T-cell (primary cell): ENCODE measurements at regions not wholly inside any gene's neighbourhood (a gene's known extent, or its start where the extent isn't known, plus 50 kb on each side); places are given as distances from the start of the nearest gene placed in this dataset.

Experiments
- ATAC-seq, 4 experiments: fragments of 200-7000 bp in 3 of 4; fragments of 150-1000 bp in 1 of 4; cut with Tn5 transposase; replicated peaks in 1 of 4; 1 replicate in 3 of 4; 2 replicates in 1 of 4; pipeline ENCODE4 v1.10.0; 2021; ENCODE audit warnings: moderate library complexity in 3 of 4, mild to moderate bottlenecking in 2 of 4, moderate number of reproducible peaks in 1 of 4
- CTCF ChIA-PET, 2 donors: fragments of 300-600 bp; sonication (Branson Sonifier 250); formaldehyde crosslinking; loops; one replicate each; lab custom pipeline; 2022; ENCODE audit warnings: antibody characterized with exemption in 2 of 2; lab: Charles Lee
- POLR2A ChIA-PET, 2 donors: fragments of 300-600 bp; sonication (Branson Sonifier 250); formaldehyde crosslinking; loops; one replicate each; lab custom pipeline; 2022; ENCODE audit warnings: antibody characterized with exemption in 2 of 2; lab: Charles Lee
- DNase-seq, 35 experiments: peaks; one replicate each; pipeline versions ENCODE4 v3.0.0 to v3.0.0-alpha.2; 2013 to 2023
- H3K27ac ChIP-seq: one replicate; pipeline ENCODE4 v1.5.1; 2013; ENCODE audit warnings: low read length
- H3K27me3 ChIP-seq, 2 experiments: replicated peaks in 1 of 2; 1 replicate in 1 of 2; 2 replicates in 1 of 2; pipeline versions ENCODE4 v1.6.1 to v1.7.0; 2013; ENCODE audit warnings: low read length in 1 of 2, mixed read lengths in 1 of 2; ENCODE audit not compliant: control insufficient read depth in 2 of 2, insufficient read depth in 2 of 2; ENCODE audit errors: extremely low read depth in 1 of 2
- H3K36me3 ChIP-seq, 2 donors: 1 replicate in 1 of 2; 2 replicates in 1 of 2; pipeline versions ENCODE4 v1.6.1 to v1.7.0; 2013; ENCODE audit warnings: low read length in 1 of 2; ENCODE audit not compliant: control insufficient read depth in 2 of 2, insufficient read depth in 1 of 2; ENCODE audit errors: extremely low read depth in 1 of 2
- H3K4me1 ChIP-seq, 2 experiments: 1 replicate in 1 of 2; 2 replicates in 1 of 2; pipeline versions ENCODE4 v1.6.1 to v1.7.0; 2013; ENCODE audit warnings: low read length in 2 of 2, mixed read lengths in 1 of 2; ENCODE audit not compliant: insufficient read depth in 2 of 2, control insufficient read depth in 1 of 2; ENCODE audit errors: extremely low read depth in 1 of 2
- H3K4me3 ChIP-seq, 2 donors: 1 replicate in 1 of 2; 2 replicates in 1 of 2; pipeline versions ENCODE4 v1.5.1 to v1.7.0; 2013; ENCODE audit warnings: mild to moderate bottlenecking in 2 of 2, low read length in 1 of 2, moderate library complexity in 1 of 2; ENCODE audit not compliant: control insufficient read depth in 1 of 2; ENCODE audit errors: extremely low read depth in 1 of 2
- H3K9me3 ChIP-seq: 2 replicates; pipeline ENCODE4 v1.7.0; 2013
- H3K27ac Mint-ChIP-seq, 2 donors: one replicate each; pipeline ENCODE4 v1.8.0; 2020 to 2021; ENCODE audit warnings: mild to moderate bottlenecking in 2 of 2, mixed read lengths in 2 of 2
- H3K27me3 Mint-ChIP-seq, 2 donors: one replicate each; pipeline ENCODE4 v1.8.0; 2021 to 2022; ENCODE audit warnings: mixed read lengths in 2 of 2
- H3K36me3 Mint-ChIP-seq: one replicate; pipeline ENCODE4 v1.8.0; 2021; ENCODE audit warnings: mixed read lengths
- H3K4me1 Mint-ChIP-seq, 3 donors: one replicate each; pipeline ENCODE4 v1.8.0; 2020 to 2022; ENCODE audit warnings: mixed read lengths in 3 of 3, mild to moderate bottlenecking in 1 of 3
- H3K4me3 Mint-ChIP-seq, 3 donors: one replicate each; pipeline ENCODE4 v1.8.0; 2020 to 2022; ENCODE audit warnings: mild to moderate bottlenecking in 3 of 3, mixed read lengths in 3 of 3, moderate library complexity in 3 of 3
- H3K9me3 Mint-ChIP-seq, 3 donors: one replicate each; pipeline ENCODE4 v1.8.0; 2020 to 2022; ENCODE audit warnings: mixed read lengths in 3 of 3
- WGBS: methylation state at CpG from one replicate; pipeline ENCODE4 v1.1.5; 2013; ENCODE audit warnings: missing lambda C conversion rate; ENCODE audit not compliant: insufficient coverage; 5-methylcytosine and 5-hydroxymethylcytosine counted together

DNA sequence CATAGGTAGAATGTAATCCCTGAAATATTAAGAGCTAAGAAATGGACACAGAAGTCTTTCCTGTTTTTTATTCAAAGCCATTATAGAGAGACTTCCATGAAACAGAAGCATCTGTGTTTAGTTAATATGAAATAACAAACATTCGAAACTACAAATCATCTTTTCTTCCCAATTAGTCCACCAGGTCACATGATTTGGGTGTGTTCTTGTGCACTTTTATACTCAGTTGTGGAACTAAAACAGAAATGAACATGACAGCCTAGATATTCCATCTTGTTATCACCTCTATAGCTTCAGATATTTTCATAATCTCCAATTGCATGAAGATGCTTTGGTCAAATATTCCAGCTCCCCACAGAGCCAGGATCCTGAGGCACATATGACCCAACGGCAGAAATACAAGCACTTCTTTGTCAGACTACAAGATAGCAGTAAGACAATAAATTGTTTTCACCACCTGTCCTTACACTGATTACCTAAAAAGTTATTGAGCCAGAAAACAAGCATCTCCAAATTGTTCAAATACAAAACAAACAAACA lies 116.8 kb upstream of the BEND6 start:
- WGBS = 83% methylated on average over 1 of the region's 2 CpGs
- ATAC-seq (no peak), DNase-seq (no peak)
- no peaks in the 10 kb centered on the region for H3K36me3 ChIP-seq
- ChIA-PET CTCF (no interaction called here), POLR2A (interaction anchor here in 1 of 2 donors (0.6 to 0.7 kb wide), 2 partner anchors 9 kb away, joined by 3 read pairs; no protein-coding TSS in a partner anchor)
- no peaks in the 10 kb centered on the region for H3K9me3 ChIP-seq
- no peak overlapping the region for H3K4me3 ChIP-seq
- Mint-ChIP-seq H3K4me1 (peaks cover 5 to 7% (median 7%) of the 10 kb centered on the region in 3 donors), H3K4me3 (no peak overlapping the region), H3K9me3 (no peaks in the 10 kb centered on the region), H3K36me3 (no peaks in the 10 kb centered on the region), H3K27me3 (peaks cover 46 to 51% of the 10 kb centered on the region in 2 donors), H3K27ac (no peak overlapping the region)
- H3K4me1 ChIP-seq = peaks cover under 1 to 5% of the 10 kb centered on the region in 2 experiments
- H3K27me3 ChIP-seq = peaks cover 0 to 6% of the 10 kb centered on the region in 2 experiments
- H3K27ac ChIP-seq = no peak overlapping the region

- DNase-seq (no peak), ATAC-seq (no peak)
- no peak overlapping the region for H3K4me3 ChIP-seq
- no peaks in the 10 kb centered on the region for H3K36me3 ChIP-seq
- H3K27ac Mint-ChIP-seq = no peak overlapping the region
- peaks cover 43 to 50% of the 10 kb centered on the region in 2 donors for H3K27me3 Mint-ChIP-seq
- ChIA-PET CTCF (no interaction called here), POLR2A (interaction anchor here in 1 of 2 donors (0.6 to 0.7 kb wide), 2 partner anchors 8 to 10 kb away, joined by 3 read pairs; no protein-coding TSS in a partner anchor)
- H3K4me3 Mint-ChIP-seq = no peak overlapping the region
- no peaks in the 10 kb centered on the region for H3K4me1 ChIP-seq
- peaks cover 0 to under 1% (median under 1%) of the 10 kb centered on the region in 3 donors for H3K4me1 Mint-ChIP-seq
- H3K9me3 ChIP-seq = no peaks in the 10 kb centered on the region
- no peaks in the 10 kb centered on the region for H3K36me3 Mint-ChIP-seq
- no peaks in the 10 kb centered on the region for H3K27me3 ChIP-seq
- WGBS = 97% methylated on average over 5 of the region's 6 CpGs
- no peak overlapping the region for H3K27ac ChIP-seq
- H3K9me3 Mint-ChIP-seq = no peaks in the 10 kb centered on the region
These were observed 117.5 kb upstream of the BEND6 start for GRCh38 chr6:56837322-56837894.

GRCh38 chr6:56835612-56836011 lies 119.3 kb upstream of the BEND6 start:
- H3K4me1 Mint-ChIP-seq = no peaks in the 10 kb centered on the region
- no peak overlapping the region for H3K27ac ChIP-seq
- H3K4me1 ChIP-seq = no peaks in the 10 kb centered on the region
- no peak overlapping the region for H3K27ac Mint-ChIP-seq
- ATAC-seq (no peak), DNase-seq (no peak)
- H3K36me3 Mint-ChIP-seq = no peaks in the 10 kb centered on the region
- no peaks in the 10 kb centered on the region for H3K36me3 ChIP-seq
- ChIA-PET CTCF (no interaction called here), POLR2A (no interaction called here)
- no peak overlapping the region for H3K4me3 Mint-ChIP-seq
- H3K4me3 ChIP-seq = no peak overlapping the region
- no peaks in the 10 kb centered on the region for H3K9me3 Mint-ChIP-seq
- no peaks in the 10 kb centered on the region for H3K27me3 ChIP-seq
- H3K27me3 Mint-ChIP-seq = peaks cover 32 to 48% of the 10 kb centered on the region in 2 donors
- no peaks in the 10 kb centered on the region for H3K9me3 ChIP-seq
- 71% methylated on average over 1 of the region's 3 CpGs for WGBS

GRCh38 chr6:56833873-56834272 lies 121.0 kb upstream of the BEND6 start:
- Mint-ChIP-seq H3K4me3 (no peak overlapping the region), H3K9me3 (no peaks in the 10 kb centered on the region), H3K27me3 (peaks cover 22 to 37% of the 10 kb centered on the region in 2 donors), H3K36me3 (no peaks in the 10 kb centered on the region), H3K27ac (no peak overlapping the region), H3K4me1 (no peaks in the 10 kb centered on the region)
- H3K27me3 ChIP-seq = no peaks in the 10 kb centered on the region
- POLR2A ChIA-PET = no interaction called here
- ATAC-seq (no peak), DNase-seq (no peak)
- no peaks in the 10 kb centered on the region for H3K4me1 ChIP-seq
- no peak overlapping the region for H3K27ac ChIP-seq
- H3K36me3 ChIP-seq = no peaks in the 10 kb centered on the region
- no peak overlapping the region for H3K4me3 ChIP-seq
- no peaks in the 10 kb centered on the region for H3K9me3 ChIP-seq
- CTCF ChIA-PET = interaction anchor here in 1 of 2 donors (0.6 kb wide), 1 partner anchor 69 kb away, joined by 3 read pairs; no protein-coding TSS in a partner anchor
- WGBS = 89% methylated on average over 1 of the region's 1 CpG

GRCh38 chr6:56833127-56833791 lies 121.6 kb upstream of the BEND6 start:
- Histone ChIP-seq H3K4me3 (no peak overlapping the region), H3K27ac (no peak overlapping the region), H3K4me1 (no peaks in the 10 kb centered on the region), H3K36me3 (no peaks in the 10 kb centered on the region), H3K9me3 (no peaks in the 10 kb centered on the region), H3K27me3 (no peaks in the 10 kb centered on the region)
- Mint-ChIP-seq H3K27me3 (peaks cover 16 to 31% of the 10 kb centered on the region in 2 donors), H3K4me3 (no peak overlapping the region), H3K4me1 (no peaks in the 10 kb centered on the region), H3K27ac (no peak overlapping the region), H3K9me3 (no peaks in the 10 kb centered on the region), H3K36me3 (no peaks in the 10 kb centered on the region)
- ChIA-PET CTCF (interaction anchor here (0.5 to 0.6 kb wide), 2 partner anchors 59 to 70 kb away, joined by 3 read pairs; no protein-coding TSS in a partner anchor), POLR2A (no interaction called here)
- no peak for DNase-seq
- no peak for ATAC-seq
- WGBS = 60% methylated on average over 1 of the region's 3 CpGs

DNA sequence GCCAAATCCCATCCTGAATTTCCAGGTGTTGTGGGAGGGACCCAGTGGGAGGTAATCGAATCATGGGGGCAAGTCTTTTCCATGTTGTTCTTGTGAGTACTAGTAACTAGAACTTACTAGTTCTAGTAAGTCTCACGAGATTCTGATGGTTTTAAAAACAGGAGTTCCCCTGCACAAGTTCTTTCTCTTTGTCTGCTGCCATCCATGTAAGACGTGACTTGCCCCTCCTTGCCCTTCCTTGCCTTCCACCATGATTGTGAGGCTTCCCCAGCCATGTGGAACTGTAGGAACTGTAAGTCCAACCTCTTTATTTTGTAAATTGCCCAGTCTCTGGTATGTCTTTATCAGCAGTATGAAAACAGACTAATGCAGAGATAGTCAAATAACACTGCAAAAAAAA lies 122.7 kb upstream of the BEND6 start:
- H3K36me3 Mint-ChIP-seq = no peaks in the 10 kb centered on the region
- no peaks in the 10 kb centered on the region for H3K9me3 Mint-ChIP-seq
- H3K4me1 Mint-ChIP-seq = no peaks in the 10 kb centered on the region
- ChIA-PET CTCF (no interaction called here), POLR2A (no interaction called here)
- H3K4me1 ChIP-seq = no peaks in the 10 kb centered on the region
- H3K36me3 ChIP-seq = no peaks in the 10 kb centered on the region
- ATAC-seq (no peak), DNase-seq (no peak)
- H3K27ac Mint-ChIP-seq = no peak overlapping the region
- no CpG with 5 or more reads among the region's 3 CpGs for WGBS
- no peak overlapping the region for H3K4me3 ChIP-seq
- H3K4me3 Mint-ChIP-seq = no peak overlapping the region
- H3K27ac ChIP-seq = no peak overlapping the region
- no peaks in the 10 kb centered on the region for H3K9me3 ChIP-seq
- H3K27me3 Mint-ChIP-seq = peaks cover 7 to 25% of the 10 kb centered on the region in 2 donors
- no peaks in the 10 kb centered on the region for H3K27me3 ChIP-seq
